Tibial artery (tissue), 4 donors: ENCODE measurements at regions not wholly inside any gene's neighbourhood (a gene's known extent, or its start where the extent isn't known, plus 50 kb on each side); places are given as distances from the start of the nearest gene placed in this dataset.

ENCODE experiments used
- DNase-seq, 2 donors: peaks; one replicate each; pipeline ENCODE4 v3.0.0-alpha.2; 2019
- H3K27ac ChIP-seq, 2 donors: fragments of 200-600 bp; sonication (generic) in 1 of 2; 1 replicate in 1 of 2; 2 replicates in 1 of 2; pipeline ENCODE4 v1.5.1; 2018 to 2019; ENCODE audit warnings: mild to moderate bottlenecking in 1 of 2
- H3K27me3 ChIP-seq, 2 donors: fragments of 200-600 bp; sonication (generic) in 1 of 2; one replicate each; pipeline versions ENCODE4 v1.5.1 to v1.6.0; 2016 to 2019
- H3K36me3 ChIP-seq, 3 donors: fragments of 200-600 bp; sonication (generic) in 2 of 3; one replicate each; pipeline ENCODE4 v1.5.1; 2016 to 2019; ENCODE audit warnings: mild to moderate bottlenecking in 2 of 3
- H3K4me1 ChIP-seq, 4 donors: fragments of 200-600 bp; sonication (generic) in 2 of 4; 1 replicate in 3 of 4; 2 replicates in 1 of 4; pipeline ENCODE4 v1.5.1; 2016 to 2019
- H3K4me3 ChIP-seq, 2 donors: fragments of 200-600 bp; sonication (generic) in 1 of 2; 1 replicate in 1 of 2; 2 replicates in 1 of 2; pipeline ENCODE4 v1.5.1; 2018 to 2019; ENCODE audit warnings: mild to moderate bottlenecking in 2 of 2
- H3K9me3 ChIP-seq, 3 donors: fragments of 200-600 bp; sonication (generic) in 1 of 3; one replicate each; pipeline ENCODE4 v1.5.1; 2016 to 2019
- intact Hi-C: fragments of 100-400 bp; cut with DNase I; formaldehyde crosslinking; loops from one replicate; pipeline ENCODE4 v1.15.0; 2023; ENCODE audit warnings: low total_unique reads
- TF ChIP-seq, protein P1 (sequence below), 2 experiments: fragments of 200-600 bp in 1 of 2; fragments of 450-650 bp in 1 of 2; IDR thresholded peaks; one replicate each; pipeline ENCODE4 v1.5.1; 2017 to 2019; ENCODE audit warnings: antibody characterized with exemption in 2 of 2, mild to moderate bottlenecking in 1 of 2, moderate library complexity in 1 of 2

GRCh38 chr2:19488009-19488691 lies 129.7 kb upstream of the OSR1 start:
- intact Hi-C loops: no loop called here
- Histone ChIP-seq H3K9me3 (no peaks in the 10 kb centered on the region), H3K4me1 (no peaks in the 10 kb centered on the region), H3K27me3 (no peaks in the 10 kb centered on the region), H3K27ac (no peak overlapping the region), H3K4me3 (no peak overlapping the region), H3K36me3 (no peaks in the 10 kb centered on the region)
- DNase-seq: no peak
- TF ChIP-seq, protein P1, sequence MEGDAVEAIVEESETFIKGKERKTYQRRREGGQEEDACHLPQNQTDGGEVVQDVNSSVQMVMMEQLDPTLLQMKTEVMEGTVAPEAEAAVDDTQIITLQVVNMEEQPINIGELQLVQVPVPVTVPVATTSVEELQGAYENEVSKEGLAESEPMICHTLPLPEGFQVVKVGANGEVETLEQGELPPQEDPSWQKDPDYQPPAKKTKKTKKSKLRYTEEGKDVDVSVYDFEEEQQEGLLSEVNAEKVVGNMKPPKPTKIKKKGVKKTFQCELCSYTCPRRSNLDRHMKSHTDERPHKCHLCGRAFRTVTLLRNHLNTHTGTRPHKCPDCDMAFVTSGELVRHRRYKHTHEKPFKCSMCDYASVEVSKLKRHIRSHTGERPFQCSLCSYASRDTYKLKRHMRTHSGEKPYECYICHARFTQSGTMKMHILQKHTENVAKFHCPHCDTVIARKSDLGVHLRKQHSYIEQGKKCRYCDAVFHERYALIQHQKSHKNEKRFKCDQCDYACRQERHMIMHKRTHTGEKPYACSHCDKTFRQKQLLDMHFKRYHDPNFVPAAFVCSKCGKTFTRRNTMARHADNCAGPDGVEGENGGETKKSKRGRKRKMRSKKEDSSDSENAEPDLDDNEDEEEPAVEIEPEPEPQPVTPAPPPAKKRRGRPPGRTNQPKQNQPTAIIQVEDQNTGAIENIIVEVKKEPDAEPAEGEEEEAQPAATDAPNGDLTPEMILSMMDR (IDR thresholded peaks at IDR 0.05): no peak

DNA sequence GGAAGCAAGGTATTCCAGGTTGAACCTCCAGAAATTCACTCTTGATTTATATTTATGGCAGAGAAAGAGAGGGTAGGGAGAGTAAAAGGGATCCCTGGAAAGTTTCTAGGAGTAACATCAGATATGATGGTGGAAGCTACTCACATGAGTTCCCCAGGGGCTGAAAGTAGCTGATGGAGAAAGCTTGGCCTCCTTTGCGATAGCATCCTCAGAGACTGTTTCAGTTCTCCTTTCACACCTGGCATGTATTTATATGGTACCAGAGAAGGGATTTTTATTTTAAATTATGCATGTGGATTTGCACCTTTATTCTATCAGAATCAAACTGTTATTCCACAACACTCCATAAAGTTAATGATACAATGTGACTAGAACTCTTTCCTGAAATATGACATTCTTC lies 126.3 kb upstream of the OSR1 start:
- Histone ChIP-seq H3K4me1 (no peaks in the 10 kb centered on the region), H3K4me3 (no peak overlapping the region), H3K27ac (no peak overlapping the region), H3K27me3 (no peaks in the 10 kb centered on the region), H3K9me3 (no peaks in the 10 kb centered on the region), H3K36me3 (no peaks in the 10 kb centered on the region)
- intact Hi-C loops: no loop called here
- TF ChIP-seq, protein P1 (IDR thresholded peaks at IDR 0.05): no peak
- DNase-seq: no peak

GRCh38 chr2:19480673-19481072 lies 122.2 kb upstream of the OSR1 start:
- Histone ChIP-seq H3K9me3 (no peaks in the 10 kb centered on the region), H3K36me3 (no peaks in the 10 kb centered on the region), H3K4me1 (no peaks in the 10 kb centered on the region), H3K27ac (no peak overlapping the region), H3K27me3 (no peaks in the 10 kb centered on the region), H3K4me3 (no peak overlapping the region)
- intact Hi-C loops: no loop called here
- TF ChIP-seq, protein P1 (IDR thresholded peaks at IDR 0.05): no peak
- no peak for DNase-seq

DNA sequence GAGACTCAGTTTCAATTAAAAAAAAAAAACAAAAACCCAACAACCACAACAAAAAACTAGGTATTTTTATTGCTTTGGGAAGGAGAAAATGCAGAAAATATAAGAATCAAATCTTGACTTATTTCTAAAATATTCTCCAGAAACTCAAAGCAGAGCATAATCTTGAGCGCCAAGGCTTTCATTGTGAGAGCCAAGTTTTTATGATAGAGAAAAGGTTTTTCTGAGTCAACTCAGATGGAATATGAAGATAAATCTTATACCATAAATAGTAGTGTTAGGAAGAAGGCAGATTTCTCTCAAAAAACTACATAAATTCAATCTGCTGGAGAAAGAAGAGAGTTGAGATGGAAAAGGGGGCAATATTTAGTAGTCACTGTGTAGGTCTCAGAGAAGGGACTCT lies 121.2 kb upstream of the OSR1 start:
- no peaks in the 10 kb centered on the region for H3K9me3 ChIP-seq
- DNase-seq: no peak
- no peaks in the 10 kb centered on the region for H3K4me1 ChIP-seq
- no peak overlapping the region for H3K4me3 ChIP-seq
- no peaks in the 10 kb centered on the region for H3K27me3 ChIP-seq
- H3K36me3 ChIP-seq: no peaks in the 10 kb centered on the region
- intact Hi-C loops: no loop called here
- TF ChIP-seq, protein P1 (IDR thresholded peaks at IDR 0.05): no peak
- H3K27ac ChIP-seq: no peak overlapping the region

DNA sequence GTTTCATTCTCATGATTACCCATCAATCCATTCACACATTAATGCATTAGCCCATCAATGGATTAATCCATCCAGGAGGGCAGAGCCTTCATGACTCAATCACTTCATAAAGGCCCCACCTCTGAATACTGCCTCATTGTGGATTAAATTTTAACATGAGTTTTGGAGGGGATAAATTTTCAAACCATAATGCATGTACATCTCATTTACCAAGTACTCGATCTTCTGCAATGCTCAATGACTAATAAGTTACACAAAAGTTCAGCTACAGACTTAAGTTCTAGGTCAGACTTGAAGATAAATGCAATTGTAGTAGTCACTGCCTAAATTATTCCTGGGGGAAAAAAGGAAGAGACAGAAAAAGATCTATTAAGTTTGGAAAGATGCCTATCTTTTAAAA lies 120.0 kb upstream of the OSR1 start:
- Histone ChIP-seq H3K9me3 (no peaks in the 10 kb centered on the region), H3K27ac (no peak overlapping the region), H3K4me1 (no peaks in the 10 kb centered on the region), H3K4me3 (no peak overlapping the region), H3K36me3 (no peaks in the 10 kb centered on the region), H3K27me3 (no peaks in the 10 kb centered on the region)
- intact Hi-C loops: no loop called here
- DNase-seq: no peak
- TF ChIP-seq, protein P1 (IDR thresholded peaks at IDR 0.05): no peak

GRCh38 chr2:19476327-19476726 lies 117.9 kb upstream of the OSR1 start:
- DNase-seq: no peak
- Histone ChIP-seq H3K4me3 (no peak overlapping the region), H3K4me1 (no peaks in the 10 kb centered on the region), H3K27me3 (no peaks in the 10 kb centered on the region), H3K27ac (no peak overlapping the region), H3K36me3 (no peaks in the 10 kb centered on the region), H3K9me3 (no peaks in the 10 kb centered on the region)
- TF ChIP-seq, protein P1 (IDR thresholded peaks at IDR 0.05): no peak
- intact Hi-C loops: no loop called here
